ENCODE measurements at regions not wholly inside any gene's neighbourhood (a gene's known extent, or its start where the extent isn't known, plus 50 kb on each side); places are given as distances from the start of the nearest gene placed in this dataset.

GRCh38 chr6:30806581-30807183, 62.3 kb upstream of the IER3 start:
- no peak for DNase-seq (ENCODE audit: low spot score)

- no peak for DNase-seq (ENCODE audit: low spot score)
Observed at GRCh38 chr6:30804333-30804732, 60.0 kb upstream of the IER3 start.

DNA sequence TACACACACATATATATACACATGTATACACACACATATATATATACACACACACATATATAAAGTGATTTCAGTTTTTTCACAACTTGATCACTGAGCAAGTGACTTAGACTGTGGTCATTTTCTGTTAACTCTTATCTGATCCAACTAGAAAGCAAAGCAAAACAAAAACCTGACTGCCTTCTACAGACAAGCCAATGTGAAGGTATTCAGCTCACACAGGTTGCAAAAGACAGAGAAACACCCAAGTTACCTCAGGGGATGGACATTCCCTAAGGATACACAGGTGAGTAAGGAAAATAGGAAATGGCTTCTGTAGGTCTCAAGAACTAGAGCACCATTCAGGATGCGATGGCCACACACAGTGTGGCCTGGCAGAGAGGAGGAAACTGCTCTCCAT, 58.4 kb upstream of the IER3 start:
- no peak for DNase-seq (ENCODE audit: low spot score)

DNA sequence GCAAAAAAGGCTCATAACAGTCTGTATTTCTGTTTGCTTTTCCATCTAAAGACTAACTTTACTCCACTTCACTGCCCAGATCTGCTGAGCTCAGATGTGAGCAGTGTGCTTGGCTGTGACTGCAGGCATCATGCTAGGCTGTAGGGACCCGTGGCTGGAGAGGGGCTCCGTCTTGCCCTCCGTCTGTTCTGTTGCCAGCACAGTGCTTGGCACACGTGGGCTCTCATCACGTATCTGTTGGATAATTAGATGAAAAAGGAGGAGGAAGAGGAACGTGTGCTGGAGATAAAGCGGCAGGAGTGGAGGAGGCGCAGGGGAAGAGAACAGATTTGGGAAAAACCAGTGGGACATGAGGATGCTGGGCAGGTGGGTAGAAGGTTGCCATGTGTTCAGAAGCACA, 57.6 kb upstream of the IER3 start:
- no peak for DNase-seq (ENCODE audit: low spot score)

DNA sequence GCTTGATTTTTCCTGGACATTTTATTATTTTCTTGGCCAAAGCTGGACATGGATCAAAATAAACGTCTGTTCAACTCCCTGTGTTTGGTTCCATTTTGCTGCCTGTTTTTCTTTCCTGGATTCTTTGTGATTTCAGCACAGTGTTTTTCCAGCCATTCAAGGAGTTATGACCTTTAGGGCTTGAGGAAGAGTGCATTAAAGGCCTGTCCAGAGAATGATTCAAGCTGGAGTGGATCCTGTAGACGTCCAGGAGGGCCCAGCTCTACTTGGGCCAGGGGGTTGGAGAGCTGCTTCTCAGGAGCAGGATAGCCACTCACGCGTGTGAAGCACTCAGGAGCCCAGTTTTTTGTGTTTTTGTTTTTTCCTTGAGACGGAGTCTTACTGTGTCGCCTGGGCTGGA, 56.5 kb upstream of the IER3 start:
- no peak for DNase-seq (ENCODE audit: low spot score)

DNA sequence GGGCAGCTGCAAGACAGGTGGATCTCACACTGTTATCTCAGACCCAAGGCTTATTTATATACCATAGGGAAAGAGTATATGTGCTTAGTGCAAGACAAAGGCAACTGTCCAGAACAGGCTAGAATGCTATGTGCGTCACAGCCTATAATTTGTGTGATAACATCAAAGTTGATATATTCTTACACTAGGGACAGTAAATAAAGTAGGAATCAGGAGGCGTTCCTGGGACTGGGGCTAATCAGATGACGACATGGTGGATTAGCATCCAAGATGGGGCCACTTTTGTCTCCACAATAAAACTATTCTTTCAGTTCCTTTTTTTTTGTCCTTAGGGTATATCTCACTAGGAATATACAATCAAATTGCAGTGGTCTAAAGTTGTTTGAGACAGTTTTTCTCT, 54.9 kb upstream of the IER3 start:
- no peak for DNase-seq (ENCODE audit: low spot score)

GRCh38 chr6:30798494-30798893, 54.1 kb upstream of the IER3 start:
- no peak for DNase-seq (ENCODE audit: low spot score)

DNA sequence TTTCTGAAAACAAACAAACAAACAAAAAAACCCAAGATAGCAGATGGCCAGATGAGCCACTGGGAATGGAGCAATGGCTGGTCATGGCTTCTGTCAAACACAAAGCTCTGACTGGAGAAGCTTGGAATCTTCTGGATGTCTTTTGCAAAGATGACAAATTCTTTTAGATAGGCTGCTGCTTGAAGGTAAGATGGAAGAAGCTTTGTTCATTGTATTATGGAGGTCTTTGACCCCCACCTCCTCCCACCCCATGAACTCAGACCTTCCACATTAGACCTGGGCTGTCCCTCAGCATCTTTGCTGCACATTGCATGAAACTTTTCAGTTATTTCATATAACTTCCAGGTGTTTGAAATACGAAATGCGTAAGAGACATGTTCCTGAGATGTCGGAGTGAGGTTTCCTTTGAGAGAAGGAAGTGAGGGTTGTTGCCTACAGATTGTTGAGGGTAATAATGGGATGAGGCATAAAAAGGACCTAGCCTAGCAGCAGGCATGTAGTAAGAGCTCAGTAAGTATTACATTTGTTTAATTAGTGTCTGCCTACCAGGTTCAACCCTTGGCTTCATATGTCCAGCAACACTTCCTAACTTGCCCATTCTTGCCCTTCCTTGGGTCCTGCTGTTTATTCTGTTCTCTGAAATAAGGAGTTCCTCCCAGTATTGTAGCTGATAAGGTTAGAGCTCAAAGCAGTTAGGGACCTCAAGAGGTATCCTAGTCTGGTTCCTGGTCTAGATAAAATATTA, 51.4 kb upstream of the IER3 start:
- DNase-seq (ENCODE audit: low spot score) = no peak

All from iPS-NIHi11 (cell line).